NCI-H2196 (cell line): ENCODE measurements at regions not wholly inside any gene's neighbourhood (a gene's known extent, or its start where the extent isn't known, plus 50 kb on each side); places are given as distances from the start of the nearest gene placed in this dataset.
"Not testable (repeated sequence)": the region's sequence is repeated elsewhere in the genome, so short reads cannot be mapped to it uniquely, and the experiment has no call there.

Experiments
- DNase-seq: peaks from one replicate; lab custom pipeline; 2025; ENCODE audit not compliant: unreplicated experiment; lab: John Stamatoyannopoulos, UW

- DNase-seq: no peak
Observed at GRCh38 chr1:191327868-191328267, 830.4 kb upstream of the RGS18 start.

GRCh38 chr1:191343816-191344215 lies 814.4 kb upstream of the RGS18 start:
- DNase-seq: no peak

GRCh38 chr1:191346381-191346780 lies 811.9 kb upstream of the RGS18 start:
- no peak for DNase-seq

GRCh38 chr1:191348328-191348727 lies 809.9 kb upstream of the RGS18 start:
- no peak for DNase-seq

GRCh38 chr1:191350938-191351337 lies 807.3 kb upstream of the RGS18 start:
- DNase-seq: no peak

- DNase-seq: no peak
Observed at GRCh38 chr1:191358724-191359123, 799.5 kb upstream of the RGS18 start.

- DNase-seq: no peak
Observed at GRCh38 chr1:191366686-191367085, 791.6 kb upstream of the RGS18 start.

GRCh38 chr1:191368891-191369654 lies 789.2 kb upstream of the RGS18 start:
- no peak for DNase-seq

- DNase-seq: no peak
Observed at GRCh38 chr1:191371626-191372025, 786.6 kb upstream of the RGS18 start.

- no peak for DNase-seq
Observed at GRCh38 chr1:191388283-191388682, 770.0 kb upstream of the RGS18 start.

- DNase-seq: no peak
Observed at GRCh38 chr1:191396622-191397021, 761.6 kb upstream of the RGS18 start.

- no peak for DNase-seq
Observed at GRCh38 chr1:191398551-191398950, 759.7 kb upstream of the RGS18 start.

GRCh38 chr1:191405417-191405816 lies 752.8 kb upstream of the RGS18 start:
- DNase-seq: no peak

- DNase-seq: no peak
Observed at GRCh38 chr1:191414981-191415640, 743.2 kb upstream of the RGS18 start.

GRCh38 chr1:191419842-191420241 lies 738.4 kb upstream of the RGS18 start:
- DNase-seq: no peak

GRCh38 chr1:191427593-191427992 lies 730.7 kb upstream of the RGS18 start:
- no peak for DNase-seq

- DNase-seq: no peak
Observed at GRCh38 chr1:191432817-191433216, 725.4 kb upstream of the RGS18 start.

- no peak for DNase-seq
Observed at GRCh38 chr1:191438979-191439378, 719.3 kb upstream of the RGS18 start.

GRCh38 chr1:191448279-191448678 lies 710.0 kb upstream of the RGS18 start:
- not testable (repeated sequence) for DNase-seq

GRCh38 chr1:191452586-191452985 lies 705.7 kb upstream of the RGS18 start:
- DNase-seq: no peak

GRCh38 chr1:191453487-191453886 lies 704.8 kb upstream of the RGS18 start:
- DNase-seq: no peak

- no peak for DNase-seq
Observed at GRCh38 chr1:191457889-191458288, 700.4 kb upstream of the RGS18 start.

- no peak for DNase-seq
Observed at GRCh38 chr1:191460234-191460633, 698.0 kb upstream of the RGS18 start.
